CD4-positive, alpha-beta T cell (primary cell): ENCODE measurements at regions not wholly inside any gene's neighbourhood (a gene's known extent, or its start where the extent isn't known, plus 50 kb on each side); places are given as distances from the start of the nearest gene placed in this dataset.

Experiments
- ATAC-seq: fragments of 200-7000 bp; cut with Tn5 transposase; one replicate; pipeline ENCODE4 v1.10.0; 2022; ENCODE audit warnings: mild to moderate bottlenecking; ENCODE audit not compliant: poor library complexity
- CTCF ChIA-PET: fragments of 350-600 bp; sonication (Branson Sonifier 250); formaldehyde crosslinking; loops from one replicate; lab custom pipeline; 2021; ENCODE audit warnings: antibody characterized with exemption, inconsistent platforms; lab: Charles Lee
- POLR2A ChIA-PET: fragments of 350-600 bp; sonication (Branson Sonifier 250); formaldehyde crosslinking; loops from one replicate; lab custom pipeline; 2021; ENCODE audit warnings: antibody characterized with exemption, inconsistent platforms; lab: Charles Lee
- DNase-seq, 14 experiments: peaks; one replicate each; pipeline ENCODE4 v3.0.0-alpha.2; 2013 to 2020; ENCODE audit warnings: mixed read lengths in 2 of 14
- H3K27ac ChIP-seq, 2 donors: one replicate each; pipeline versions ENCODE4 v1.5.1 to v1.7.0; 2013; ENCODE audit warnings: low read length in 2 of 2, low read depth in 1 of 2, mild to moderate bottlenecking in 1 of 2
- H3K27me3 ChIP-seq, 2 experiments: 1 replicate in 1 of 2; 2 replicates in 1 of 2; pipeline versions ENCODE4 v1.6.1 to v1.7.0; 2013; ENCODE audit warnings: low read length in 2 of 2, control low read depth in 1 of 2, mild to moderate bottlenecking in 1 of 2, moderate library complexity in 1 of 2; ENCODE audit not compliant: insufficient read depth in 2 of 2, control insufficient read depth in 1 of 2
- H3K36me3 ChIP-seq: one replicate; pipeline ENCODE4 v1.6.1; 2013; ENCODE audit warnings: low read length, control low read depth; ENCODE audit not compliant: insufficient read depth
- H3K4me1 ChIP-seq: one replicate; pipeline ENCODE4 v1.6.1; 2013; ENCODE audit warnings: low read length, control low read depth; ENCODE audit not compliant: insufficient read depth
- H3K4me3 ChIP-seq: one replicate; pipeline ENCODE4 v1.5.1; 2013; ENCODE audit warnings: mild to moderate bottlenecking, low read length, moderate library complexity
- H3K9me3 ChIP-seq, 2 experiments: 1 replicate in 1 of 2; 2 replicates in 1 of 2; pipeline versions ENCODE4 v1.6.1 to v1.7.0; 2013; ENCODE audit warnings: low read length in 2 of 2, mild to moderate bottlenecking in 2 of 2, control low read depth in 1 of 2, moderate library complexity in 1 of 2; ENCODE audit not compliant: control insufficient read depth in 1 of 2, insufficient read depth in 1 of 2
- H3K27ac Mint-ChIP-seq: one replicate; pipeline ENCODE4 v1.8.0; 2020; ENCODE audit warnings: mixed read lengths
- H3K27me3 Mint-ChIP-seq: one replicate; pipeline ENCODE4 v1.8.0; 2021; ENCODE audit warnings: mixed read lengths
- H3K36me3 Mint-ChIP-seq: one replicate; pipeline ENCODE4 v1.8.0; 2021; ENCODE audit warnings: low read depth, mixed read lengths
- H3K4me1 Mint-ChIP-seq: one replicate; pipeline ENCODE4 v1.8.0; 2021; ENCODE audit warnings: low read depth, mixed read lengths
- H3K4me3 Mint-ChIP-seq: one replicate; pipeline ENCODE4 v1.8.0; 2020; ENCODE audit warnings: mild to moderate bottlenecking, mixed read lengths
- H3K9me3 Mint-ChIP-seq: one replicate; pipeline ENCODE4 v1.8.0; 2020; ENCODE audit warnings: mixed read lengths
- CTCF ChIP-seq: fragments of 200-600 bp; IDR thresholded peaks from one replicate; pipeline ENCODE4 v1.8.0; 2022; ENCODE audit warnings: antibody characterized with exemption, mild to moderate bottlenecking
- intact Hi-C, 2 experiments: fragments of 100-400 bp; cut with DNase I in 1 of 2; cut with micrococcal nuclease in 1 of 2; formaldehyde crosslinking; loops; one replicate each; pipeline versions ENCODE4 v1.15.1 to v1.9.0; 2023 to 2025; cut with DNase I, micrococcal nuclease

GRCh38 chr2:5781679-5782078 is 89.5 kb downstream of the SOX11 start:
- no peak overlapping the region for H3K27ac ChIP-seq
- DNase-seq (no peak), ATAC-seq (no peak)
- H3K4me3 ChIP-seq, result no peak overlapping the region
- intact Hi-C loops, result no loop called here
- Mint-ChIP-seq H3K4me3 (no peak overlapping the region), H3K36me3 (no peaks in the 10 kb centered on the region), H3K4me1 (no peaks in the 10 kb centered on the region), H3K27ac (no peak overlapping the region), H3K9me3 (no peaks in the 10 kb centered on the region), H3K27me3 (no peaks in the 10 kb centered on the region)
- POLR2A ChIA-PET, result no interaction called here
- CTCF ChIA-PET, result no interaction called here
- H3K27me3 ChIP-seq, result no peaks in the 10 kb centered on the region
- no peak for TF ChIP-seq CTCF
- no peaks in the 10 kb centered on the region for H3K36me3 ChIP-seq
- H3K4me1 ChIP-seq, result no peaks in the 10 kb centered on the region
- H3K9me3 ChIP-seq, result peaks cover 0 to 10% of the 10 kb centered on the region in 2 experiments

- no peaks in the 10 kb centered on the region for H3K36me3 Mint-ChIP-seq
- no peak overlapping the region for H3K27ac Mint-ChIP-seq
- Histone ChIP-seq H3K4me3 (no peak overlapping the region), H3K27ac (no peak overlapping the region), H3K9me3 (peaks cover 0 to 14% of the 10 kb centered on the region in 2 experiments), H3K27me3 (no peaks in the 10 kb centered on the region), H3K4me1 (no peaks in the 10 kb centered on the region), H3K36me3 (no peaks in the 10 kb centered on the region)
- H3K4me3 Mint-ChIP-seq, result no peak overlapping the region
- H3K27me3 Mint-ChIP-seq, result no peaks in the 10 kb centered on the region
- ChIA-PET CTCF (no interaction called here), POLR2A (no interaction called here)
- no peak for TF ChIP-seq CTCF
- no peaks in the 10 kb centered on the region for H3K4me1 Mint-ChIP-seq
- ATAC-seq (no peak), DNase-seq (no peak)
- intact Hi-C loops, result no loop called here
- H3K9me3 Mint-ChIP-seq, result no peaks in the 10 kb centered on the region
Measured at GRCh38 chr2:5782103-5782502, 89.9 kb downstream of the SOX11 start.

GRCh38 chr2:5788447-5788846 is 96.3 kb downstream of the SOX11 start:
- no peaks in the 10 kb centered on the region for H3K36me3 Mint-ChIP-seq
- H3K27ac Mint-ChIP-seq, result no peak overlapping the region
- H3K27me3 ChIP-seq, result no peaks in the 10 kb centered on the region
- no peak for ATAC-seq
- H3K4me1 ChIP-seq, result no peaks in the 10 kb centered on the region
- CTCF ChIA-PET, result no interaction called here
- no peak for DNase-seq
- no peaks in the 10 kb centered on the region for H3K9me3 Mint-ChIP-seq
- H3K27me3 Mint-ChIP-seq, result no peaks in the 10 kb centered on the region
- H3K4me1 Mint-ChIP-seq, result no peaks in the 10 kb centered on the region
- TF ChIP-seq CTCF, result no peak
- no peak overlapping the region for H3K4me3 Mint-ChIP-seq
- H3K9me3 ChIP-seq, result peaks cover 12 to 16% of the 10 kb centered on the region in 2 experiments
- no peaks in the 10 kb centered on the region for H3K36me3 ChIP-seq
- intact Hi-C loops, result no loop called here
- H3K27ac ChIP-seq, result no peak overlapping the region
- POLR2A ChIA-PET, result no interaction called here
- H3K4me3 ChIP-seq, result no peak overlapping the region
